ENCODE measurements at regions not wholly inside any gene's neighbourhood (a gene's known extent, or its start where the extent isn't known, plus 50 kb on each side); places are given as distances from the start of the nearest gene placed in this dataset.

- no TSS peak for BruUV-seq (replicated peaks)
- H3K36me3 ChIP-seq (ENCODE audit: control insufficient read depth, insufficient read depth, low read length), result no peaks in the 10 kb centered on the region
- ChIA-PET CTCF (no interaction called here), POLR2A (no interaction called here)
- DNase-seq (ENCODE audit: low read depth, low spot score) (no peak), ATAC-seq (no peak)
- no peak overlapping the region for H3K27ac ChIP-seq (ENCODE audit: low read length)
- in situ Hi-C loops (cut with HindIII; ENCODE audit: low pct_unique_long_range_greater_than_20kb, low sequenced_read_pairs), result no loop called here
- H3K4me3 ChIP-seq (ENCODE audit: low read depth in 2 of 2, low read length in 2 of 2), result no peak overlapping the region
- no peaks in the 10 kb centered on the region for H3K27me3 ChIP-seq (ENCODE audit: control insufficient read depth, insufficient read depth, low read length)
- H3K4me1 ChIP-seq (ENCODE audit: control insufficient read depth, insufficient read depth, low read length), result 0 out of 2 replicates have a peak, but pooled peaks cover 3% of the 10 kb centered on the region
- TF ChIP-seq CTCF (IDR thresholded peaks at IDR 0.05) (no peak), POLR2AphosphoS5 (IDR thresholded peaks at IDR 0.05; ENCODE audit: low read depth, low read length) (no peak), TCF7L2 (IDR thresholded peaks at IDR 0.05; ENCODE audit: low read depth, low read length) (no peak), REST (IDR thresholded peaks at IDR 0.05; ENCODE audit: insufficient read depth in 1 of 2, low read depth in 2 of 2, low read length in 1 of 2) (no peak), SIN3A (IDR thresholded peaks at IDR 0.05; ENCODE audit: borderline replicate concordance, insufficient read depth, low read depth, low read length) (no peak)
- H3K9me3 ChIP-seq (ENCODE audit: control insufficient read depth, insufficient read depth, low read depth, low read length), result no peaks in the 10 kb centered on the region
- intact Hi-C loops (cut with micrococcal nuclease; ENCODE audit: unreplicated experiment), result no loop called here
These were observed 247.3 kb downstream of the AUH start for GRCh38 chr9:91114450-91114849.

- Histone ChIP-seq H3K9me3 (ENCODE audit: control insufficient read depth, insufficient read depth, low read depth, low read length) (no peaks in the 10 kb centered on the region), H3K27ac (ENCODE audit: low read length) (no peak overlapping the region), H3K4me1 (ENCODE audit: control insufficient read depth, insufficient read depth, low read length) (0 out of 2 replicates have a peak, but pooled peaks cover 3% of the 10 kb centered on the region), H3K27me3 (ENCODE audit: control insufficient read depth, insufficient read depth, low read length) (no peaks in the 10 kb centered on the region), H3K4me3 (ENCODE audit: low read depth in 2 of 2, low read length in 2 of 2) (no peak overlapping the region), H3K36me3 (ENCODE audit: control insufficient read depth, insufficient read depth, low read length) (no peaks in the 10 kb centered on the region)
- ChIA-PET POLR2A (no interaction called here), CTCF (no interaction called here)
- BruUV-seq (replicated peaks), result no TSS peak
- intact Hi-C loops (cut with micrococcal nuclease; ENCODE audit: unreplicated experiment) (no loop called here), in situ Hi-C loops (cut with HindIII; ENCODE audit: low pct_unique_long_range_greater_than_20kb, low sequenced_read_pairs) (no loop called here)
- no peak for DNase-seq (ENCODE audit: low read depth, low spot score)
- TF ChIP-seq REST (IDR thresholded peaks at IDR 0.05; ENCODE audit: insufficient read depth in 1 of 2, low read depth in 2 of 2, low read length in 1 of 2) (no peak), POLR2AphosphoS5 (IDR thresholded peaks at IDR 0.05; ENCODE audit: low read depth, low read length) (no peak), SIN3A (IDR thresholded peaks at IDR 0.05; ENCODE audit: borderline replicate concordance, insufficient read depth, low read depth, low read length) (no peak), CTCF (IDR thresholded peaks at IDR 0.05) (no peak), TCF7L2 (IDR thresholded peaks at IDR 0.05; ENCODE audit: low read depth, low read length) (no peak)
- no peak for ATAC-seq
These were observed 245.5 kb downstream of the AUH start for GRCh38 chr9:91116211-91116610.
